Liver (tissue), 3 donors: ENCODE measurements at regions not wholly inside any gene's neighbourhood (a gene's known extent, or its start where the extent isn't known, plus 50 kb on each side); places are given as distances from the start of the nearest gene placed in this dataset.

ENCODE experiments used
- EGR1 ChIP-seq, 2 donors: IDR thresholded peaks; 2 replicates each; pipeline ENCODE4 v1.6.1; 2016 to 2018; ENCODE audit warnings: antibody characterized with exemption in 2 of 2, low read depth in 2 of 2
- HNF4G ChIP-seq: IDR thresholded peaks from 2 replicates; pipeline ENCODE4 v1.6.1; 2016; ENCODE audit warnings: antibody characterized with exemption
- MAX ChIP-seq: IDR thresholded peaks from 2 replicates; pipeline ENCODE4 v1.6.1; 2016; ENCODE audit warnings: antibody characterized with exemption
- RAD21 ChIP-seq, 2 donors: IDR thresholded peaks; 2 replicates each; pipeline ENCODE4 v1.6.1; 2016; ENCODE audit warnings: antibody characterized with exemption in 2 of 2, mild to moderate bottlenecking in 2 of 2
- SP1 ChIP-seq: IDR thresholded peaks from 2 replicates; pipeline ENCODE4 v1.6.1; 2018; ENCODE audit warnings: antibody characterized with exemption, mild to moderate bottlenecking
- YY1 ChIP-seq: IDR thresholded peaks from 2 replicates; pipeline ENCODE4 v1.6.1; 2016; ENCODE audit warnings: antibody characterized with exemption, mild to moderate bottlenecking
- TF ChIP-seq, protein P1 (sequence below): fragments of 150-350 bp; IDR thresholded peaks from 2 replicates; pipeline ENCODE4 v1.5.1; 2017; ENCODE audit warnings: improper control_type of control experiment, low read depth, low read length; ENCODE audit not compliant: missing input control
- donor health status: healthy.
- donor health status: healthy.

DNA sequence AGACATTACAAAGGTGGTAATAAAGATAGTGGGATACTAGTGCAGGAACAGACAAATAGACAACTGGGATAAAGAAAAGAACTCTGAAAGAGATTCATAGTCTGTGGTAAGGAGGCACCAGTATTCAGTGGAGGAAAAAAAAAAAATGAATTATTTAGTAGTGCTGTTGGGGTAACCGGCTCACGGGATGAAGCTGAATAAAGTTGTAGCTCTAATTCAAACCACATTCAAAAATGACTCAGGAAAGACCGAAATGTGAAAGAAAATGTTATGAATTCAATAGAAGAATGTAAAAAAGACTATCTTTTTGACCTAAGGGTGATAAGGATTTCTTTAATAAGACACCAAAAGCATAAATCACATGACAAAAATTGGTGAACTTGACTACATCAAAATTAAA is 83.1 kb upstream of the HABP2 start:
- TF ChIP-seq, protein P1, sequence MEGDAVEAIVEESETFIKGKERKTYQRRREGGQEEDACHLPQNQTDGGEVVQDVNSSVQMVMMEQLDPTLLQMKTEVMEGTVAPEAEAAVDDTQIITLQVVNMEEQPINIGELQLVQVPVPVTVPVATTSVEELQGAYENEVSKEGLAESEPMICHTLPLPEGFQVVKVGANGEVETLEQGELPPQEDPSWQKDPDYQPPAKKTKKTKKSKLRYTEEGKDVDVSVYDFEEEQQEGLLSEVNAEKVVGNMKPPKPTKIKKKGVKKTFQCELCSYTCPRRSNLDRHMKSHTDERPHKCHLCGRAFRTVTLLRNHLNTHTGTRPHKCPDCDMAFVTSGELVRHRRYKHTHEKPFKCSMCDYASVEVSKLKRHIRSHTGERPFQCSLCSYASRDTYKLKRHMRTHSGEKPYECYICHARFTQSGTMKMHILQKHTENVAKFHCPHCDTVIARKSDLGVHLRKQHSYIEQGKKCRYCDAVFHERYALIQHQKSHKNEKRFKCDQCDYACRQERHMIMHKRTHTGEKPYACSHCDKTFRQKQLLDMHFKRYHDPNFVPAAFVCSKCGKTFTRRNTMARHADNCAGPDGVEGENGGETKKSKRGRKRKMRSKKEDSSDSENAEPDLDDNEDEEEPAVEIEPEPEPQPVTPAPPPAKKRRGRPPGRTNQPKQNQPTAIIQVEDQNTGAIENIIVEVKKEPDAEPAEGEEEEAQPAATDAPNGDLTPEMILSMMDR = no peak
- no peak for TF ChIP-seq YY1
- no peak for TF ChIP-seq RAD21 (IDR thresholded peaks at IDR 0.05)
- TF ChIP-seq EGR1 (IDR thresholded peaks at IDR 0.05; ENCODE audit: low read depth in 2 of 2) = no peak
- no peak for TF ChIP-seq MAX
- no peak for TF ChIP-seq HNF4G
- no peak for TF ChIP-seq SP1
